Mesenchymal stem cell (in vitro differentiated cells and primary cell): ENCODE measurements at regions not wholly inside any gene's neighbourhood (a gene's known extent, or its start where the extent isn't known, plus 50 kb on each side); places are given as distances from the start of the nearest gene placed in this dataset.

Experiments
- DNase-seq: peaks from one replicate; pipeline ENCODE4 v3.0.0-alpha.2; 2013
- H2AFZ ChIP-seq: one replicate; pipeline ENCODE4 v1.6.1; 2013; ENCODE audit warnings: low read depth, mild to moderate bottlenecking, control low read depth, inconsistent platforms, low read length, moderate library complexity
- H2AK5ac ChIP-seq: 2 replicates; pipeline ENCODE4 v1.6.1; 2013; ENCODE audit warnings: low read length, moderate library complexity, mild to moderate bottlenecking, inconsistent platforms; ENCODE audit not compliant: severe bottlenecking
- H2BK120ac ChIP-seq: one replicate; pipeline ENCODE4 v1.6.1; 2013; ENCODE audit warnings: low read depth, mild to moderate bottlenecking, inconsistent platforms, low read length, moderate library complexity
- H2BK12ac ChIP-seq, 2 experiments: one replicate each; pipeline ENCODE4 v1.6.1; 2013; ENCODE audit warnings: inconsistent platforms in 2 of 2, low read length in 2 of 2, mild to moderate bottlenecking in 2 of 2, moderate library complexity in 2 of 2, control low read depth in 1 of 2
- H2BK15ac ChIP-seq: one replicate; pipeline ENCODE4 v1.6.1; 2013; ENCODE audit warnings: mild to moderate bottlenecking, low read depth, inconsistent platforms; ENCODE audit not compliant: poor library complexity, severe bottlenecking
- H2BK5ac ChIP-seq: 2 replicates; pipeline ENCODE4 v1.6.1; 2013; ENCODE audit warnings: low read depth, mild to moderate bottlenecking, low read length, control low read depth, inconsistent platforms; ENCODE audit not compliant: poor library complexity, severe bottlenecking
- H3K14ac ChIP-seq, 2 experiments: one replicate each; pipeline ENCODE4 v1.6.1; 2013; ENCODE audit warnings: inconsistent platforms in 2 of 2, low read length in 2 of 2, control low read depth in 1 of 2, mild to moderate bottlenecking in 1 of 2, moderate library complexity in 1 of 2
- H3K18ac ChIP-seq, 2 experiments: one replicate each; pipeline ENCODE4 v1.6.1; 2013; ENCODE audit warnings: inconsistent platforms in 2 of 2, low read length in 2 of 2, control low read depth in 1 of 2, low read depth in 1 of 2, mild to moderate bottlenecking in 1 of 2
- H3K23ac ChIP-seq, 2 experiments: one replicate each; pipeline ENCODE4 v1.6.1; 2013; ENCODE audit warnings: inconsistent platforms in 2 of 2, low read length in 2 of 2, mild to moderate bottlenecking in 2 of 2, moderate library complexity in 2 of 2, control low read depth in 1 of 2
- H3K27ac ChIP-seq: 2 replicates; pipeline ENCODE4 v1.5.1; 2013; ENCODE audit warnings: mild to moderate bottlenecking, moderate library complexity, low read length, control low read depth, inconsistent platforms; ENCODE audit not compliant: poor library complexity, severe bottlenecking
- H3K27me3 ChIP-seq, 2 experiments: 2 replicates each; pipeline versions ENCODE4 v1.6.1 to v1.7.0; 2013; ENCODE audit warnings: low read length in 2 of 2, mild to moderate bottlenecking in 2 of 2, moderate library complexity in 2 of 2, control low read depth in 1 of 2, inconsistent platforms in 1 of 2; ENCODE audit not compliant: control insufficient read depth in 1 of 2, insufficient read depth in 1 of 2
- H3K36me3 ChIP-seq, 2 experiments: 2 replicates each; pipeline versions ENCODE4 v1.6.1 to v1.7.0; 2013; ENCODE audit warnings: low read length in 2 of 2, control low read depth in 1 of 2, inconsistent platforms in 1 of 2, low read depth in 1 of 2, mild to moderate bottlenecking in 1 of 2; ENCODE audit not compliant: insufficient read depth in 2 of 2, control insufficient read depth in 1 of 2
- H3K4ac ChIP-seq, 2 experiments: one replicate each; pipeline ENCODE4 v1.6.1; 2013; ENCODE audit warnings: inconsistent platforms in 2 of 2, low read length in 2 of 2, mild to moderate bottlenecking in 2 of 2, moderate library complexity in 2 of 2, control low read depth in 1 of 2, low read depth in 1 of 2
- H3K4me1 ChIP-seq: 2 replicates; pipeline ENCODE4 v1.6.1; 2013; ENCODE audit warnings: low read depth, low read length, control low read depth; ENCODE audit not compliant: control insufficient read depth, insufficient read depth
- H3K4me2 ChIP-seq: 2 replicates; pipeline ENCODE4 v1.6.1; 2013; ENCODE audit warnings: low read length, mild to moderate bottlenecking, inconsistent platforms; ENCODE audit not compliant: poor library complexity, severe bottlenecking
- H3K4me3 ChIP-seq, 2 experiments: 2 replicates each; pipeline versions ENCODE4 v1.5.1 to v1.7.0; 2013; ENCODE audit warnings: low read length in 2 of 2, mild to moderate bottlenecking in 2 of 2, control low read depth in 1 of 2, low read depth in 1 of 2; ENCODE audit not compliant: insufficient read depth in 1 of 2
- H3K79me1 ChIP-seq: replicated peaks from 2 replicates; pipeline ENCODE4 v1.6.1; 2013; ENCODE audit warnings: mild to moderate bottlenecking, control low read depth, low read length, inconsistent platforms; ENCODE audit not compliant: poor library complexity, severe bottlenecking
- H3K9ac ChIP-seq: 2 replicates; pipeline ENCODE4 v1.7.0; 2013; ENCODE audit warnings: mild to moderate bottlenecking, low read length, moderate library complexity
- H3K9me3 ChIP-seq: 2 replicates; pipeline ENCODE4 v1.7.0; 2013; ENCODE audit warnings: mild to moderate bottlenecking, low read length; ENCODE audit not compliant: control insufficient read depth
- H4K8ac ChIP-seq: one replicate; pipeline ENCODE4 v1.6.1; 2013; ENCODE audit warnings: inconsistent platforms, mild to moderate bottlenecking, low read length, moderate library complexity
- H4K91ac ChIP-seq: one replicate; pipeline ENCODE4 v1.6.1; 2013; ENCODE audit warnings: mild to moderate bottlenecking, low read length, inconsistent platforms
- WGBS: methylation state at CpG from one replicate; pipeline ENCODE4 v1.1.7; 2013; ENCODE audit warnings: mixed read lengths; 5-methylcytosine and 5-hydroxymethylcytosine counted together

GRCh38 chr2:58341047-58341446 lies 99.9 kb upstream of the FANCL start:
- Histone ChIP-seq H3K27me3 (no peaks in the 10 kb centered on the region), H3K27ac (no peak overlapping the region), H2BK12ac (no peak overlapping the region), H3K9me3 (peaks cover 17% of the 10 kb centered on the region), H4K91ac (no peak overlapping the region), H2BK15ac (no peak overlapping the region), H2AK5ac (no peak overlapping the region), H3K4me3 (no peak overlapping the region), H3K23ac (no peak overlapping the region), H2AFZ (no peak overlapping the region), H2BK5ac (no peak overlapping the region), H3K36me3 (no peaks in the 10 kb centered on the region), H3K79me1 (no peaks in the 10 kb centered on the region), H3K4me2 (no peak overlapping the region), H3K4me1 (no peaks in the 10 kb centered on the region), H3K18ac (no peak overlapping the region), H3K9ac (no peak overlapping the region), H4K8ac (no peak overlapping the region), H2BK120ac (no peak overlapping the region), H3K14ac (no peak overlapping the region), H3K4ac (no peak overlapping the region)
- no peak for DNase-seq
- 79% methylated on average over 2 of the region's 2 CpGs for WGBS

- Histone ChIP-seq H2BK120ac (no peak overlapping the region), H2BK5ac (no peak overlapping the region), H3K79me1 (no peaks in the 10 kb centered on the region), H3K18ac (no peak overlapping the region), H3K14ac (no peak overlapping the region), H3K9ac (no peak overlapping the region), H3K27me3 (no peaks in the 10 kb centered on the region), H3K9me3 (peaks cover 17% of the 10 kb centered on the region), H2BK15ac (no peak overlapping the region), H3K4me1 (no peaks in the 10 kb centered on the region), H4K91ac (no peak overlapping the region), H2AK5ac (no peak overlapping the region), H3K23ac (no peak overlapping the region), H3K4me3 (no peak overlapping the region), H3K27ac (no peak overlapping the region), H3K36me3 (no peaks in the 10 kb centered on the region), H2BK12ac (no peak overlapping the region), H4K8ac (no peak overlapping the region), H3K4ac (no peak overlapping the region), H3K4me2 (no peak overlapping the region), H2AFZ (no peak overlapping the region)
- no peak for DNase-seq
Observed at GRCh38 chr2:58339548-58340243, 98.6 kb upstream of the FANCL start.

- Histone ChIP-seq H3K9ac (no peak overlapping the region), H3K4me1 (no peaks in the 10 kb centered on the region), H2AK5ac (no peak overlapping the region)
Observed at GRCh38 chr2:58336416-58336815, 95.3 kb upstream of the FANCL start.

GRCh38 chr2:58334414-58334813 lies 93.3 kb upstream of the FANCL start:
- H3K18ac ChIP-seq = no peak overlapping the region

More at GRCh38 chr2:58336416-58336815, 95.3 kb upstream of the FANCL start:
- Histone ChIP-seq H3K23ac (no peak overlapping the region), H3K4me2 (no peak overlapping the region), H3K27me3 (no peaks in the 10 kb centered on the region), H3K9me3 (peaks cover 4% of the 10 kb centered on the region), H3K14ac (no peak overlapping the region), H2BK120ac (no peak overlapping the region), H4K91ac (no peak overlapping the region), H3K27ac (no peak overlapping the region), H3K4ac (no peak overlapping the region), H3K4me3 (no peak overlapping the region), H2BK15ac (no peak overlapping the region), H3K36me3 (no peaks in the 10 kb centered on the region), H2AFZ (no peak overlapping the region), H3K18ac (no peak overlapping the region), H4K8ac (no peak overlapping the region), H2BK5ac (no peak overlapping the region), H2BK12ac (no peak overlapping the region), H3K79me1 (no peaks in the 10 kb centered on the region)
- WGBS = 89% methylated on average over 2 of the region's 4 CpGs
- DNase-seq = no peak

More at GRCh38 chr2:58334414-58334813, 93.3 kb upstream of the FANCL start:
- no peak overlapping the region for H4K91ac ChIP-seq
- 84% methylated on average over 4 of the region's 5 CpGs for WGBS
- no peaks in the 10 kb centered on the region for H3K79me1 ChIP-seq
- H3K14ac ChIP-seq = no peak overlapping the region
- no peak overlapping the region for H3K9ac ChIP-seq
- H3K9me3 ChIP-seq = no peaks in the 10 kb centered on the region
- H2BK12ac ChIP-seq = no peak overlapping the region
- H3K4ac ChIP-seq = no peak overlapping the region
- H2BK5ac ChIP-seq = no peak overlapping the region
- H3K36me3 ChIP-seq = no peaks in the 10 kb centered on the region
- no peak overlapping the region for H3K4me2 ChIP-seq
- H3K27me3 ChIP-seq = no peaks in the 10 kb centered on the region
- no peak for DNase-seq
- no peak overlapping the region for H2BK15ac ChIP-seq
- H3K27ac ChIP-seq = no peak overlapping the region
- H2AFZ ChIP-seq = no peak overlapping the region
- H4K8ac ChIP-seq = no peak overlapping the region
- H2BK120ac ChIP-seq = no peak overlapping the region
- H3K4me3 ChIP-seq = no peak overlapping the region
- no peak overlapping the region for H2AK5ac ChIP-seq
- H3K4me1 ChIP-seq = no peaks in the 10 kb centered on the region
- no peak overlapping the region for H3K23ac ChIP-seq
